ENCODE measurements at regions not wholly inside any gene's neighbourhood (a gene's known extent, or its start where the extent isn't known, plus 50 kb on each side); places are given as distances from the start of the nearest gene placed in this dataset.
A peak's percentile ranks its signal among the peaks of the same experiment; 100 is the strongest.

DNA sequence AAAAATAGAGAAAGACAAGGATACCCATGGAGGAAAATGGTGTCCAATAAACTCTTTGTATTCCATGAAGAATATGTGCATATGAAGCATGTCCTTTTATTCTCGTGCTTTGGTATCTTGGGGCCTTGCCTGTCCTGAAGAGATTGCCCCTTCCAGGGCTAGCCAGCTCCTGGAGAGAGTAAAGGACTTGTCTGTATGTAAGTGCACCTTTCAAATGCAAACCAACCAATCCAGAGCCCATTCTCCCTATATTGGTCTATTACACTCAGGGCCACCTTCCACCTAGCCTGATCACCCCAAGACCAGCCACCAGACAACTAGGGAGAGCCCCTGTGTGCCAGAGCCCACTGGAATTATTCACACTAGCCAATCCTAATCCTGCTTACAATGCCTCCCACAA lies 221.6 kb downstream of the CD83 start:
- DNase-seq, result no peak

DNA sequence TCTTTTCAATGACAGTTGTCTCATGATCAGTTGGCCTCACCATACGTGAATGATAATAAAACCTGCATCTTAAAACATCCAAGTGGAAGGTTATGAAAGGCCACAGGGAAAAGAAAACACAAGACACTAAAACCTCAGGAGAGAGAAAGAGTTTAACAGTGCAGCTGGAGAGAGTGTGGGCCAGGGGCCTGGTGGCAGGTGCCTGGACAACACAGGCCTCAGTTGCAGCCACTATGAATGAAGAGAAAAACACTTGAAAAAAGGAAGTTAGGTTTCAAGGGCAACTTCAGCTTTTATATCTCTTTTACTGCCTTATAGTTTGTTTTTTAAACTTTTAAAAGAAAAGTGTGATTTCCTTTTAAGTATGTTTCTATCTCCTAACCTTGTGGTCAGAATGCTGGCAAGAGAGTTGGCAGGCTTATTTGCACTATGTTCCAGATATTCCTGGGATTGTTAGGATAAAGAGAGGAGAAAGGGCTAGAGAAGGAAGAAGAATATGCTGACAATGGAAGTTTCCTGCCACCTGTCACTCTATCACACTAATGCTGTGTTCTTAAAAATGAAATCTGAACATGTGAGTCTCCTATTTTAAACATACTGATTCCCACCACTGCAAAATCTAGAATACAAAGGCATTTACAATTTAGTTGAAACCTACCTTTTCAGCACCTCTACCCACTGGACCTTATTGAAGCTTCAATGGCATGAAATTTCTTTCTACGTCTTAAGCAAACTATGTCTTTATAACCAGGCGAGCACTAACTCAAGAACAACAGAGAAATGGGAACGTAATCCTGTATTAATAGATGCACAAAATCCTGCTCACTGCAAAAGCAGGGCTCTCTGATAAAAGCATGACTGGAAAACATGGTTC lies 222.4 kb downstream of the CD83 start:
- DNase-seq, result no peak

DNA sequence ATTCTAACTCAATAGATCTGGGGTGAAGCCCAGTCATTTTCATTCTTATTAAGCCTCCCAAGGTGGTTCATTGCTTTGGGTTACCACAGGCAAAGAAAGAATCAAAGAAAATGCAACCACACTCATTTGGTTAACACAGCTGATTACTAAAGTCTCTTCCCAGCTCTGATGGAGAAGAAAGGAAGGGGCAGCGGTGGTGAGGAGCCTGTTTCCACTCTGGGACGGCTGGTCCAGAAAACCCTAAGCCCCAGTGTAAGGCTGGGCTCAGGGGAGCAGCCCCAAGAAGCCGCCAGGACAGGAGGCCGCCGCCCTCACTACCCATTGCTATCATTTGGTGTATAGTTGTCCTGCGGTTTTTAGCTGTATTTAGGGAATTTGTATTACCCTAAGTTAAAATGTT lies 226.9 kb downstream of the CD83 start:
- no peak for DNase-seq

DNA sequence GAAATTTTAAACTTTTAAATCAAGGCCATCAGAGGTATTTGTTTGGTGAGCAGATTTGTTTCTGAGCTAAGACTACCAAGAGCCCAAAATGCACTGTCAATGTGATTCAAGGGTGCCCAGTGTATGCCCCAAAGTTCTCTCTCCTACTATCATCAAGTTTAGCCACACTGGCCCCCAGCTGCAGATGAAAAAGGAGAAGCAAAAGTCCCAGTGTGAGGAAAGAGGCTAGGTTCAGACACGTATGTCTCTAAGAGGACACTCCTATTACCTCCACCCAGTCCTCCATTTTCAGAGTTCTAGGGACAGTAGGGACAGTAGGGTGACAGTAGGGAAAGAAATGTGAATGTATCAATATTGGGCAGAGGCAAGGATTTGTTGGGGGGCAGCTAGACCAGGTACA lies 230.8 kb downstream of the CD83 start:
- DNase-seq, result no peak

DNA sequence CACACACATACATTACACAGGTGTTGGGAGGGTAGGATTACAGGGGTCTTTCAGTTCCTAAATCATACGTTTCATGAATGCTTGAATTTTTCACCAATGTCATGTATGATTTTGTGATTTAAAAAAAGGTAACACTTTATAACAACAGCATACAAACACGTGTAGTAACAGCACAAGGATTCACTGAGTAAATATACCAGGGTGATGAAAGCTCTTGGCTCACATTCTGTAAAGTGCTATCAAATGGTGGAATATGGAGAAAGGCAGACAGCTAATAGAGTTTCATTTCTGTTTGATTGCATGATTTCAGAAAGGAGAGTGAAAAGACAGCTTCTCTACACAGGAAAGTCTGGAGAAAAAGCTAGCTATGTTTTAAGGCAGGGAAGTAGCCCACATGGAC lies 231.9 kb downstream of the CD83 start:
- DNase-seq, result no peak

DNA sequence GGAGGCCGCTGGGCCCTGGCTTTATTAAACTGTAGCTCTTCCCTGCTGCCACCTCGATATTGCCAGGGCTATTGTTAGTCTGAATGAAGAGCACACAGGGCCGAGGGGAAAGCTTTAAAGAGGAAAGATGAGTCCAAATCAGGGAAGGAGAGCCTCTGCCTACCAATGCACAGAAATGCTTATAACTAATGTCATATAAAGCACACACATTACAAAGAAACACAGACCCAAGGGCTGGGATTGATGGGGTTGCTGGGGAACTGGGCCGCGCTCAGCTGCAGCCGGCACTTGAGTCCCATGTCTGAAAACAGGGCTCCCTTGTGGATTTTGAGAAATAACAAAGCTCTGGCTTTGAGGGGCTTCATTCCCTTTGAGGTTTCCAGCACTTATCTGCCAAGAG lies 232.6 kb downstream of the CD83 start:
- DNase-seq, result no peak

DNA sequence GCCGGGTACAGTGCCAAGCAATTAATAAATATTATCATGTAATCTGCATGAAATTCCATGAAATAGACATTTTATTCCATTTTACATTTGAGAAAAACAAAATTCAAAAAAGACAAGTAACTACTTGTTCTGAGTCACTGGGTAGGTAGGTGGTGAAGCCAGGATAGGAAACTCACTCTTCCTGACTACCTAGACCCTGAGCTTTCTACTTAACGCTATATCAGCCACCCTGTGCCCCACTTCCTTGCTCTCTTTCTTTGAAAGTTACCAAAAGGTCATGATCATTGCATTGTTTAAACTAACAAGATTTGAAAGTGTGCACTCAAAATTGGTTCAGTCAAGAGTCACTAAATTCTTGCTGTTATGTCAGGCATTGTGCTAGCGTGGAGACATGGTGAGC lies 235.7 kb downstream of the CD83 start:
- no peak for DNase-seq

DNA sequence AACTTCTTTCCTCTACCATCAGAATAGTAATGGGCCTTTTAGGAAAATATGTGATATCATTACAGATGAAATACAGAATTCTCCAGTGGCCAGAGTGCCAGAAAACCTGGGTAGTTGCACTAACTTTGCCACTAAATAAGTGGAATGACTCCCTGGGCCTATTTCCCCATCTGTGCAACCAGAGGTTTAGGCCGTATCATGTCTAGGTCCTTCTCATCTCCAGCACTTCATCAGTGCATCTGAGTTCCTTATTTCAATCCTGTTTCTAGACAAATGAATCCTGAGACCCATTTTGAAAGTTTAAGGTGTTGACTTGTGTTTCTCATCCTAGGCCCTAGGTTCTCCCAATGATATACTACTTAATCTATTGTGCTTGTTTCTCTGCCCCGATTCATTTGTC lies 236.2 kb downstream of the CD83 start:
- no peak for DNase-seq

DNA sequence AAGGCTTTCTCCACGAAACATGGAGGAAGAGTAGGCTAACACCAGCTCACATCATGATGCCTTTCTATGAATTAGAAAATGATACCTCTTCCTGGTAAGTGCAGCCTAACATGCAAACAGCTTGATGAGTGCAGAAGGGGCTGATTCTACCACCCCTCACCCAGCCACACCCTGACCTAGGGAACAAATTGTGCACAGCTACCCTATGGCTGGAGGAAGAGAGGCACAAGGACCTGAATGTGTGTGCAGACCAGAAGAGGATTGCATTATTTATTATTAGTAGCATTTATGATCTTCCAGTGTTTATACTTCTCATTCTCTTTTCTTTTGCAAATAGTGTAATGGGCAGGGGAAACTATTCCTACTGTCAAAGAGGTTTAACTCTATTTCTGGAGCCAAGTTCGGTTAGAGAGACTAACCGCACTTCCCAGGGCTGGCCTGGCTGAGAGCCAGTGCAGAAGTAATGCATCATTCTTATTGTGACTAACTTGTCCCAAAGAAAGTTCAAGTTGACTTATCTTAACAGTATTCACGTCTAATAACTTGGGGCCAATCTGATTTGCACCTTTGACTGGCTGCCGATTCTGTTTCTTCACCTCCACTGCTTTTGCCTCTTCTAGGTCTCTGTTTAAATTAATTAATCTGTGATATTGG lies 237.5 kb downstream of the CD83 start:
- peak; percentile 11 for DNase-seq

DNA sequence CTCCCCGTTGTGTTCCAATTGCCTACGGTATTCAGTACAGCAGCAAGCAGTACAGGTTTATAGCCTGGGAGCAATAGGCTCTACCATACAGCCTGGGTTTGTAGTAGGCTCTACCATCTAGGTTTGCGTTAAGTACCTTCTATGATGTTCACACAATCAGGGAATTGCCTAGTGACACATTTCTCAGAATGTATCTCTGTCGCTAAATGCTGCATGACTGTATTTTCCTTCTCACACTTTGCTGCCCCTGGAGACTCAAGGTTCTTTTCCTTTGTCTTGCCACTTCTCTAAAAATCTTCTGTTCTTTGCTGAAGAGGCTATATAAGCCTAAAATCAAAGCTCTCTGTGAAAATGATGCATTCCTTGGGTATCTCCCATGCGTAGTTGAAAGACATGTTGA lies 241.9 kb downstream of the CD83 start:
- no peak for DNase-seq

DNA sequence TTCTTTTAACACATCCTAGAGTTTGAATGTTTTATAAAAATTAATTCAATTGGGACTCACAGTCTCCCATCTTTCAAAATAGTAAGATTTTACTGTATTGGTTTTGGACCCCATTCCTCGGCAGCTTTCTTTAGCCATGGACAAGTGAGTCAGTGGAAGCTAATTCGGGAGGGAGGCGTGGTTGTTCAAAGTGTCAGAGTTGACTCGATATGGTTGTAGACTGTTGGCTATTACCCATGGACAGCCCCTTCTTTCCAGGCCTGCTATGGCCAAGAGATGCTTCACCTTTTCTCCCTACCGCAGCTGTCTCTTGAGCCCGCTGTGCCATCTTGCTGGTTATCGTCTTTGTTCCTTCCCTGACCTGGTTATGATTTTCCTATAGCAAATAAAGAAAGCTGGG lies 243.0 kb downstream of the CD83 start:
- no peak for DNase-seq

DNA sequence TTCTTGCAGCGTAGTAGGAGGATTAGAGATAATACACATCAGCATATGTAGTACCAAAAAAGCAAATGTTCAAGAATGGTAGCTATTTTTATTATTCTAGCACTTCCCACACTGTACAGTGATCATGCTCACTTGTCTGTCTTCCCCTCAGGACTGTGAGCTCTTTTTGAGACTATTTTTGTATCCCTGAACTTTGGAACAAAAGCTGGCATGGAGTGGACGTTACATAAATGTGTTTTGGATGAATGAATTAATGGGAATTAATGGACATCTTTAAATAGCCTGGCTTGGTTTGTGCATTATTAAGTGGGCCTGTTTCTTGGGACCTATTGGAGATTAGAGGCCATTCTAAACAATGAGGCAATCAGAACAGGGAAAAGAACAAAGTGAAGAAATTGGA lies 243.7 kb downstream of the CD83 start:
- no peak for DNase-seq

DNA sequence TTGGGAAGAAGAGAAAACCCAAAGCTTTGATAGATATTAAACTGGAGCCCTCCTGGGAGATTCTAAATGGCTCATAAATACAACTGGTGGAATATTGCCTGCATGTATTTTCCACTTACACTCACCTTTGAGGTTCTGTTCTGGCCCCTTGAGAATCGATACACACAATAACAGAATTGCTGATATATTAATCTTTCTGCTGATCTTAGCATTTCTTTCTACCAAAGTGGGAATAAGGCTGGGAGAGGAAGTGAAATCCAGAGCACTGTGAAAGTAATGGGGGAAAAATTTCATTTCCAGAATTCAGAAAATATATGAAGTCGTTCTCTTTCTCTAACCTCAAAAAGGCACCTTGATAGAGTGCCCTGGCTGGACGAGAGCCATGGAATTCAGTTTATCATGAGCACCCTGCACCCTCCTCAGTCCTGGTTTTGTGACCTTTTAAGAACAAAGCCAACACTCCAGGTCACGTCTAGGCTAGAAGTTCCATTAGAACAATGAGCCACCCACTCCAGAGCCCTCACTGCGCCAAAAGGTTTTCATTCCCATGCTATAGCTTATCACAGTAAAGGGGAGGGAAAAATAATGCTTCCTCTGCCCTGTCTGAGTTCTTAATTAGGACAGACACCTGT lies 244.5 kb downstream of the CD83 start:
- DNase-seq, result peak; percentile 36

DNA sequence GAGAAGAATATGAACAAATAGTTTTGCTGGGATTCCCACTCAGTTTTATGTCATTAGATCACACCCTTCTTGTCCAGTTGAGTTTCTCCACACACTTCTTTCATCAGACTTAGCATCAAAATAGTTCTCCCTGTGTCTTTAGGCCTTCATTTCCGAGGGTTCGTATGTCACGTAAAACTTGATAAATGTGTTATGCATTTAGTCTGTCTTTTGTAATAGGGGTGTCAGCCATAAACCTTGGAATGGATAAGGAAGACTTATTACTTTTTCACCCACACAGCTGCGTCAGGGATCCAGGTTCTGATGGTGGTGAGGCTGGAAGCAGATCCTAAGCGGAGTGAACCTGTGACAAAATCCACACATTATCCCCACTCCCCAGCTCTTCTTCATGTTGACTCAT lies 246.8 kb downstream of the CD83 start:
- no peak for DNase-seq

DNA sequence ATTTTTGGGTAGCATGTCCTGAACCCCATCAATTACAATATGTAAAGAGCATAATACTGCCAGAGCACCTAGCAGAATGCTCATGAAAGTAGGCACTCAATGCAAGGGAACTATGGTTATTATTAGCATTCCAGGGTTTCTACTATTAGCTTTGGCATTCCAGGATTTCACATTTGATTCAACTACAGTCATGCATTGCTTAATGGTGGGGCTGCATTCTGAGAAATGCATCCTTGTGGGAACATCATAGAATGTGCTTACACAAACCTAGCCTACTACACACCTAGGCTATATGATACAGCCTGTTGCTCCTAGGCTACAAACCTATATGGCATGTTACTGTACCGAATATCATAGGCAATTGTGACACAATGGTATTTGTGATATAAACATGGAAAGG lies 247.8 kb downstream of the CD83 start:
- DNase-seq, result no peak

DNA sequence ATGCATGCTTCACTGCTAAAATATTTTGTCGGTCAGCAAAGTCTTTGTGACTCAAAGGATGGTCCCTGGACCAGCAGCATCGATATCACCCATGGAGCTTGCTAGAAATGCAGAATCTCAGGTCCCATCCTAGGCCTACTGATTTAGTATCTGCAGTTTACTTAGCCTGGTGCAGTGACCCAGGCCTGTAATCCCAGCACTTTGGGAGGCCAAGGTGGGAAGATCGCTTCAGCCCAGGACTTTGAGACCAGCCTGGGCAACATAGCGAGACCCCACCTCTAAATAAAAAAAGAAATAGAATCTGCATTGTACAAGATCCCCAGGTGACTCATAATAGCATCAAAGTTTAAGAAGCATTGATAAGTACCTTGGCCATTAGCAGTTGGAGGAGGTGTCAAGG lies 248.7 kb downstream of the CD83 start:
- no peak for DNase-seq

DNA sequence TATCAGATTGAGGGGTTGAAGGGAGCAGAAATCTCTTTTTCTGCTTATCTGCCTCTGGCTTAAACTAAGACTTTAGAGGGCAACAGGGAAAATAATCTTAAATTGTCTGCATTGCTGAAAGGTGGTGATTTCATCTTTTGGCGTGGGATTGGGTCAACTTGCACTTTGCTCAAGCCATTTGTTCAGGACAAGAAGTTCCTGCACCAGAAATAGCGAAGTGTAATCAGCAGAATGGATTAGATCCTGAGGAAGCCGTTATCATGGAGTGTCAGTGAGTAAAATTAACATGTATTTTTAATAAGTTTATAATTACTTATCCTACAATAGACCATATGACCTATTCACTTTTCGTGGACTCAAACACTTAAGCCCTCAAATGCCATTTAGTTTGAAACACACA lies 249.3 kb downstream of the CD83 start:
- DNase-seq, result no peak

DNA sequence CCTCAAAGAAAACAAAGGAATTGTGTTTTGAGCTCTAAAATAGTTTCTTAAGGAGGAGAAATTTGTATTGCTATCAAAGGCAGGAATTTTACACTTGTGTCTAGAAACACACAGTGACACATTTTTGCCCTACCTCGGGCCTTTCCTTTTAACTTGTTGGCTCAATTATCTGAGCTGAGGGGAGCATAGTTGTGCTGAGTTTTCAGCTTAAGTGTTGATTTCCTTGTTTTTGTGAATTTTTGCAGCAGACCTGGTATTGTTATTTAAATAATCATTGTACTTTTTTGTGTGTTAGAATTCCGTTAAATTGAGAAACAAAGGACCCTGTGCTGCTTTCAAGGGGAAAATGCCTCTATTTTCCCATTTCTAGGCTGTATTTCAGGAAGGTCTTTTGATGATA lies 249.7 kb downstream of the CD83 start:
- no peak for DNase-seq

DNA sequence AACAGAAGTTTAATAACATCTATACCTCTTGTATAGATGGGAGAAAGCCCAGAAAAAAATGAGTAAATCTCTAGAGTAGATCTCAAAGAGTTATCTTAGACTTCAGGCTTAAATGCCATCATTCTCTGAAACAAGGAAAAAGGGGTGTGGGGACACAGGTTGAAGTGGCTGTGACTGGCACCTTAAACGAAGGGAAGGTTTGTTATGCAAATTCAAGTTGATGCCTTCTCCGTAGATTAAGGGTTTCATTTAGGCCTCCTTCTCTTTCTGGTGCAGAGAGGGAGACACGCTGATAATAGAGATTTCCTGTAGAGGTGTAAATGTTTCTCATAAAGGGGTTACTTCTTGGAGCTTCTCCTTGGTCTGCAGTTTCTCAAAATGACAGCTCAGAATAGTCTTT lies 252.1 kb downstream of the CD83 start:
- DNase-seq, result no peak

DNA sequence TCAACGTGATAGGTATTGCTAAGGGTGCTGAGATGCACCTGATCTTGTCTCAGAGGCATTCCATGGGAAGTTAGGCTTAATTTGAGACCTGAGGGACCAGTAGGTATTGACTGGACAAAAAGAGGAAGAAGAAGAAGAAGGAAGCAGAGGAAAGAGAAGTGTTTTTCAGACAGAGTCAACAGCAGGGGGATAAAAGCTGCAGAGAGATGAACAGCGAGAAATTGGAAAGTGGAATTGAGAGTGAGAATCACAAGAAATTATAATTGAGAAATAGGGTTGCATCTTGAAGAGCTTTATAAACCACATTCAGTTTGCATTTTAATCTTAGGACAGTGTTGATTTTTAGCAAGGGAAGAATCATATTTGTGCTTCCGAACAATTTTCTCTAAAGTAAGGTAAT lies 254.0 kb downstream of the CD83 start:
- no peak for DNase-seq

DNA sequence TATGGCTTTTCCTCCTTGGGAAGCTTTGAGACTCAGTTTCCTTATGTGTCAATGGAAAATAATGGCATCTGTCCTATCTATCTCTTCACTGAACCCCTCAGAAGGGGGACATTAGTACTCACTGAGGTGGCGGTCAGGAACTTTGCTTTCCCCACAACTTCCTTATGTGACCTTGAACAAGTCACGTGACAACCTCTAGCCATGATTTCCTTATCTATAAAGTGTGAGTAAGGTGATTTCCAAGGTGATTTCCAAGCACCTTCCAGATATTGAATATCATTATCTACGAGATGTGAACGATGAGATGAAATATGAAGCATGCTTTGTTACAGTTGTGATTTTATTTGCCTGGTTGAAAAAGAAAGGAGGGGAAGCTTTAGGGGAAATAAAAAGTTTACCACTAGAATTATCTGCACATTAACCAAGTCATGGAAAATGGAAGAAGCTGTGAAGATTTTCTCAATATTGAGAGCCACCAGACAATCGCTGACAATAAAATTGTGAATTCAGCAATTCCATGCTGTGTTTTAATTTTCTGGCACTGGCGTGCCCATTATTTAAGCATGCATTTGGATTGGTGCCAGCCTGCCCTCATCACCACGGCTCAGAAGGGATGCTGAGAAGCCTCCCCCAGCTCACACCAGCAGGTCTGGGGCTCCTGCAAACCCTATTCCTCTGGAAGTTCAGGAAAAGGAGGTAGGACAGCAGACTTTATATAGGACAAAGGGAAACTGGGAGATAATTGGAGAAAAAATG lies 255.3 kb downstream of the CD83 start:
- DNase-seq, result no peak

DNA sequence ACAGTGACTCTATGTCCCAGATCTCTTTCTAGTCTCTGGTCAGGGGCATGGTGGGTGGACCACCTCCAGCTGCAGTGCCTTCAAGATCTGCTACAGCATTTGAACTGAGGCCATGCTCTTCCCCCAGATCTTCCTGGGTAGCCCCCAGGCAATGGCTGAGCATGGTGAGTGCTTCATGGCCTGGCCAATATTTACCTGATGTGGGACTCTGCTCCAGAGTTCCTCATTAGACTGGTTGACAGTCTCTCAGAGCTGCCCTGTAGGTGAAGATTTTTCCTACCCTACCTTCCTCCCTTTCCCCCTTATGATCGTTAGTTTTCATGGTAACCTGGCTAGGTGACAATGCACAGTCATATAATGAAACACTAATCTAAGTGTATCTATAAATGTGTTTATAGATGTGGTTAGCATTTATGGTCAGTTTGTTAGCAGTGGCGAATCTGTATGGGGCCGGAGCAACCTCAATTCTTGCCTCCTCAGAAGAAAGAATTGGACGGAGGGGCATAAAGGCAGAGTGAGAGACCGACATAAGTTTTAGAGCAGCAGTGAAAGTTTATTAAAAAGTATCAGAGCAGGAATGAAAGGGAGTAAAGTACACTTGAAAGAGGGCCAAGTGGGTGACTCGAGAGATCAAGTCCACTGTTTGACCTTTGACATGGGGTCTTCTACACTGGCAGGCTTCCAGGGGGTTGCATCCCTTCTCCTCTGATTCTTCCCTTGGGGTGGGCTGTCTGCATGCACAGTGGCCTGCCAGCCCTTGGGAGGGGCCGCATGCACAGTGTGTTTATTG lies 256.3 kb downstream of the CD83 start:
- DNase-seq, result no peak

DNA sequence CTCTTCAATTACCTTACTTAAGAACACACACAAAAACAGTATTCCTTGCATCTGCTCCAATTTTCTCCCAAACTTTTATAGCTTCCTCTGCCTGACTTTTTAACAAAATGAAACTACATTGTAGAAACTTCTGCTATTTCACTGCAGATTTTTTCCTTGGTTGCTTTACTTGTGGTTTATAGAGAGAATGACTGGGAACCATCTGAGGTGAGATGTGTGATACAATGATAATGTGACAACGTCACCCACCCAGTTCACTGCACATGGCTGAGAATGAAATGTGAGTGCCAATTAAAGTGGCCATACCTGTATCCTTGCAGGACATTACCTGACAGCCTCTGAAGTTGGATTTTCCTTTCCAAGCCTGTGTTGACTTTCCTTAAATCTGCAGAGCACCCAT lies 258.4 kb downstream of the CD83 start:
- no peak for DNase-seq
